ENCODE measurements at regions not wholly inside any gene's neighbourhood (a gene's known extent, or its start where the extent isn't known, plus 50 kb on each side); places are given as distances from the start of the nearest gene placed in this dataset.

GRCh38 chr10:23868121-23868520, 340.8 kb upstream of the KIAA1217 start:
- H2BK120ac ChIP-seq (ENCODE audit: low read depth, low read length) = no peak overlapping the region
- no peak overlapping the region for H2BK15ac ChIP-seq (ENCODE audit: low read length)
- no peak for DNase-seq (ENCODE audit: low spot score)
- H3K18ac ChIP-seq (ENCODE audit: low read length) = no peak overlapping the region
- no CpG with 5 or more reads among the region's 2 CpGs for WGBS, 2 donors (ENCODE audit: extremely low coverage in 2 of 2, insufficient read length in 2 of 2, insufficient replicate concordance in 1 of 2)
- H2BK5ac ChIP-seq (ENCODE audit: low read length) = no peak overlapping the region
- H3K36me3 ChIP-seq (replicated peaks in 1 of 2; ENCODE audit: control insufficient read depth in 2 of 2, insufficient read depth in 2 of 2, low read length in 2 of 2) = no peaks in the 10 kb centered on the region
- H4K91ac ChIP-seq (ENCODE audit: low read depth, low read length, poor library complexity) = no peak overlapping the region
- no peaks in the 10 kb centered on the region for H3K4me1 ChIP-seq (ENCODE audit: control insufficient read depth in 2 of 2, insufficient read depth in 1 of 2, low read depth in 1 of 2, low read length in 2 of 2)
- no peaks in the 10 kb centered on the region for H3K79me1 ChIP-seq (ENCODE audit: low read depth, low read length)
- no peaks in the 10 kb centered on the region for H3K9me3 ChIP-seq (replicated peaks in 1 of 2; ENCODE audit: control insufficient read depth in 2 of 2, insufficient read depth in 1 of 2, low read depth in 1 of 2, low read length in 2 of 2)
- no peak overlapping the region for H2AFZ ChIP-seq (ENCODE audit: low read length)
- H3K27me3 ChIP-seq (ENCODE audit: control insufficient read depth in 3 of 3, insufficient read depth in 3 of 3, low read depth in 1 of 3, low read length in 3 of 3) = no peaks in the 10 kb centered on the region
- H4K8ac ChIP-seq (ENCODE audit: low read depth, low read length) = no peak overlapping the region
- no peak overlapping the region for H2AK5ac ChIP-seq (ENCODE audit: low read depth, low read length)
- no peak overlapping the region for H3K9ac ChIP-seq (ENCODE audit: low read depth, low read length, poor library complexity)
- H3K23ac ChIP-seq (ENCODE audit: low read depth, low read length, poor library complexity) = no peak overlapping the region
- H3K4me3 ChIP-seq (ENCODE audit: low read length in 2 of 2) = no peak overlapping the region
- no peak overlapping the region for H3K27ac ChIP-seq (replicated peaks; ENCODE audit: low read length)
- no peak overlapping the region for H3K14ac ChIP-seq (ENCODE audit: low read length)
- no peak overlapping the region for H3K4ac ChIP-seq (ENCODE audit: low read length)
- H3K4me2 ChIP-seq (ENCODE audit: insufficient read depth, low read length, poor library complexity, severe bottlenecking) = no peak overlapping the region
- no peak overlapping the region for H2BK12ac ChIP-seq (ENCODE audit: low read length)

GRCh38 chr10:23869548-23869947, 339.4 kb upstream of the KIAA1217 start:
- H3K9me3 ChIP-seq (replicated peaks in 1 of 2; ENCODE audit: control insufficient read depth in 2 of 2, insufficient read depth in 1 of 2, low read depth in 1 of 2, low read length in 2 of 2) = no peaks in the 10 kb centered on the region
- H3K4me1 ChIP-seq (ENCODE audit: control insufficient read depth in 2 of 2, insufficient read depth in 1 of 2, low read depth in 1 of 2, low read length in 2 of 2) = no peaks in the 10 kb centered on the region
- no peak overlapping the region for H4K91ac ChIP-seq (ENCODE audit: low read depth, low read length, poor library complexity)
- no peak overlapping the region for H2BK15ac ChIP-seq (ENCODE audit: low read length)
- H3K23ac ChIP-seq (ENCODE audit: low read depth, low read length, poor library complexity) = no peak overlapping the region
- no peak overlapping the region for H2BK120ac ChIP-seq (ENCODE audit: low read depth, low read length)
- H2AK5ac ChIP-seq (ENCODE audit: low read depth, low read length) = no peak overlapping the region
- no peak overlapping the region for H3K9ac ChIP-seq (ENCODE audit: low read depth, low read length, poor library complexity)
- H3K79me1 ChIP-seq (ENCODE audit: low read depth, low read length) = no peaks in the 10 kb centered on the region
- H2BK5ac ChIP-seq (ENCODE audit: low read length) = no peak overlapping the region
- H3K27ac ChIP-seq (replicated peaks; ENCODE audit: low read length) = no peak overlapping the region
- no peak overlapping the region for H3K14ac ChIP-seq (ENCODE audit: low read length)
- DNase-seq (ENCODE audit: low spot score) = no peak
- H3K4me3 ChIP-seq (ENCODE audit: low read length in 2 of 2) = no peak overlapping the region
- no peak overlapping the region for H3K18ac ChIP-seq (ENCODE audit: low read length)
- no peak overlapping the region for H2AFZ ChIP-seq (ENCODE audit: low read length)
- no peak overlapping the region for H2BK12ac ChIP-seq (ENCODE audit: low read length)
- H3K36me3 ChIP-seq (replicated peaks in 1 of 2; ENCODE audit: control insufficient read depth in 2 of 2, insufficient read depth in 2 of 2, low read length in 2 of 2) = no peaks in the 10 kb centered on the region
- no peak overlapping the region for H3K4me2 ChIP-seq (ENCODE audit: insufficient read depth, low read length, poor library complexity, severe bottlenecking)
- no CpG with 5 or more reads among the region's 7 CpGs for WGBS, 2 donors (ENCODE audit: extremely low coverage in 2 of 2, insufficient read length in 2 of 2, insufficient replicate concordance in 1 of 2)
- H3K4ac ChIP-seq (ENCODE audit: low read length) = no peak overlapping the region
- H4K8ac ChIP-seq (ENCODE audit: low read depth, low read length) = no peak overlapping the region
- H3K27me3 ChIP-seq (ENCODE audit: control insufficient read depth in 3 of 3, insufficient read depth in 3 of 3, low read depth in 1 of 3, low read length in 3 of 3) = no peaks in the 10 kb centered on the region

GRCh38 chr10:23869996-23870395, 338.9 kb upstream of the KIAA1217 start:
- no peaks in the 10 kb centered on the region for H3K79me1 ChIP-seq (ENCODE audit: low read depth, low read length)
- no peak overlapping the region for H2BK5ac ChIP-seq (ENCODE audit: low read length)
- no CpG with 5 or more reads among the region's 3 CpGs for WGBS, 2 donors (ENCODE audit: extremely low coverage in 2 of 2, insufficient read length in 2 of 2, insufficient replicate concordance in 1 of 2)
- H3K27me3 ChIP-seq (ENCODE audit: control insufficient read depth in 3 of 3, insufficient read depth in 3 of 3, low read depth in 1 of 3, low read length in 3 of 3) = no peaks in the 10 kb centered on the region
- no peak overlapping the region for H4K91ac ChIP-seq (ENCODE audit: low read depth, low read length, poor library complexity)
- H3K4me1 ChIP-seq (ENCODE audit: control insufficient read depth in 2 of 2, insufficient read depth in 1 of 2, low read depth in 1 of 2, low read length in 2 of 2) = no peaks in the 10 kb centered on the region
- H2BK12ac ChIP-seq (ENCODE audit: low read length) = no peak overlapping the region
- no peak overlapping the region for H3K9ac ChIP-seq (ENCODE audit: low read depth, low read length, poor library complexity)
- H3K18ac ChIP-seq (ENCODE audit: low read length) = no peak overlapping the region
- no peaks in the 10 kb centered on the region for H3K36me3 ChIP-seq (replicated peaks in 1 of 2; ENCODE audit: control insufficient read depth in 2 of 2, insufficient read depth in 2 of 2, low read length in 2 of 2)
- no peaks in the 10 kb centered on the region for H3K9me3 ChIP-seq (replicated peaks in 1 of 2; ENCODE audit: control insufficient read depth in 2 of 2, insufficient read depth in 1 of 2, low read depth in 1 of 2, low read length in 2 of 2)
- H3K4me2 ChIP-seq (ENCODE audit: insufficient read depth, low read length, poor library complexity, severe bottlenecking) = no peak overlapping the region
- H2AFZ ChIP-seq (ENCODE audit: low read length) = no peak overlapping the region
- no peak overlapping the region for H4K8ac ChIP-seq (ENCODE audit: low read depth, low read length)
- H2BK120ac ChIP-seq (ENCODE audit: low read depth, low read length) = no peak overlapping the region
- no peak overlapping the region for H3K4me3 ChIP-seq (ENCODE audit: low read length in 2 of 2)
- H3K23ac ChIP-seq (ENCODE audit: low read depth, low read length, poor library complexity) = no peak overlapping the region
- no peak overlapping the region for H2AK5ac ChIP-seq (ENCODE audit: low read depth, low read length)
- no peak overlapping the region for H2BK15ac ChIP-seq (ENCODE audit: low read length)
- H3K14ac ChIP-seq (ENCODE audit: low read length) = no peak overlapping the region
- H3K27ac ChIP-seq (replicated peaks; ENCODE audit: low read length) = no peak overlapping the region
- H3K4ac ChIP-seq (ENCODE audit: low read length) = no peak overlapping the region
- DNase-seq (ENCODE audit: low spot score) = no peak

GRCh38 chr10:23870651-23871610, 338.0 kb upstream of the KIAA1217 start:
- no peaks in the 10 kb centered on the region for H3K27me3 ChIP-seq (ENCODE audit: control insufficient read depth in 3 of 3, insufficient read depth in 3 of 3, low read depth in 1 of 3, low read length in 3 of 3)
- H3K27ac ChIP-seq (replicated peaks; ENCODE audit: low read length) = no peak overlapping the region
- no peaks in the 10 kb centered on the region for H3K36me3 ChIP-seq (replicated peaks in 1 of 2; ENCODE audit: control insufficient read depth in 2 of 2, insufficient read depth in 2 of 2, low read length in 2 of 2)
- H3K4me2 ChIP-seq (ENCODE audit: insufficient read depth, low read length, poor library complexity, severe bottlenecking) = no peak overlapping the region
- H3K18ac ChIP-seq (ENCODE audit: low read length) = no peak overlapping the region
- no peak overlapping the region for H2AK5ac ChIP-seq (ENCODE audit: low read depth, low read length)
- H3K23ac ChIP-seq (ENCODE audit: low read depth, low read length, poor library complexity) = no peak overlapping the region
- no peak overlapping the region for H2BK15ac ChIP-seq (ENCODE audit: low read length)
- H2AFZ ChIP-seq (ENCODE audit: low read length) = no peak overlapping the region
- H3K4ac ChIP-seq (ENCODE audit: low read length) = no peak overlapping the region
- H2BK5ac ChIP-seq (ENCODE audit: low read length) = no peak overlapping the region
- WGBS, 2 donors (ENCODE audit: extremely low coverage in 2 of 2, insufficient read length in 2 of 2, insufficient replicate concordance in 1 of 2) = no CpG with 5 or more reads among the region's 2 CpGs
- no peak overlapping the region for H3K14ac ChIP-seq (ENCODE audit: low read length)
- H3K4me1 ChIP-seq (ENCODE audit: control insufficient read depth in 2 of 2, insufficient read depth in 1 of 2, low read depth in 1 of 2, low read length in 2 of 2) = no peaks in the 10 kb centered on the region
- no peak overlapping the region for H3K4me3 ChIP-seq (ENCODE audit: low read length in 2 of 2)
- DNase-seq (ENCODE audit: low spot score) = no peak
- H3K9ac ChIP-seq (ENCODE audit: low read depth, low read length, poor library complexity) = no peak overlapping the region
- H4K8ac ChIP-seq (ENCODE audit: low read depth, low read length) = no peak overlapping the region
- H2BK12ac ChIP-seq (ENCODE audit: low read length) = no peak overlapping the region
- no peak overlapping the region for H4K91ac ChIP-seq (ENCODE audit: low read depth, low read length, poor library complexity)
- no peaks in the 10 kb centered on the region for H3K9me3 ChIP-seq (replicated peaks in 1 of 2; ENCODE audit: control insufficient read depth in 2 of 2, insufficient read depth in 1 of 2, low read depth in 1 of 2, low read length in 2 of 2)
- H3K79me1 ChIP-seq (ENCODE audit: low read depth, low read length) = no peaks in the 10 kb centered on the region
- no peak overlapping the region for H2BK120ac ChIP-seq (ENCODE audit: low read depth, low read length)
